ENCODE measurements at regions not wholly inside any gene's neighbourhood (a gene's known extent, or its start where the extent isn't known, plus 50 kb on each side); places are given as distances from the start of the nearest gene placed in this dataset.

DNA sequence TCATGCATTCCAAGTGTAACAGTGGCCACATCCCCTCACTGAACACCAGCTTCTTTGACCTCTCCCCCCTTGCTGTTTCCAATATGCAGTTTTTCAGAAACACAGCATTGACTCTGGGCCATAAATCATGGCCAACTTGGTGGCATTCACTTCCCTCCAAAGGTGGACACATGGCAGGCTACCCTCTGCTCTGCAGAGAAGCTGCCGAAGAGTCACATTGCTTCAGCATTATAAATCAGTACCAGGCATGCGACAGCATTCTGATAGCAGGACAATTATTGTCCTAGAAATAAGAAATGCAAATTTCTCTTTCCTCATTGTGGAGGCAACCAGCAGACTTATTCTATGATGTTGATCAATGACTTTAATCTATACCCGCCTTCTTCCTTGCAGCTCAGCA, 475.4 kb upstream of the GHITM start:
- H3K4me1 ChIP-seq (replicated peaks; ENCODE audit: insufficient read depth) = no peaks in the 10 kb centered on the region
- intact Hi-C loops (cut with micrococcal nuclease; ENCODE audit: unreplicated experiment) = no loop called here
- no peak overlapping the region for H3K4me2 ChIP-seq
- no peaks in the 10 kb centered on the region for H3F3A ChIP-seq (ENCODE audit: insufficient read depth, low read depth)
- no peaks in the 10 kb centered on the region for H3K9me3 ChIP-seq (ENCODE audit: insufficient read depth, low read depth)
- ChIA-PET POLR2A (ENCODE audit: unreplicated experiment) (no interaction called here), CTCF (no interaction called here)
- peaks cover 2% of the 10 kb centered on the region; the same call in 1 of the 2 replicates for H3K9me2 ChIP-seq (ENCODE audit: insufficient read depth)
- no peak overlapping the region for H3K27ac ChIP-seq
- no peak overlapping the region for H2AFZ ChIP-seq
- H3K79me2 ChIP-seq (ENCODE audit: low read depth) = no peaks in the 10 kb centered on the region
- no peaks in the 10 kb centered on the region for H4K20me1 ChIP-seq (ENCODE audit: insufficient read depth)
- no peak overlapping the region for H3K4me3 ChIP-seq
- H3K27me3 ChIP-seq (ENCODE audit: insufficient read depth, low read depth) = no peaks in the 10 kb centered on the region
- no peak for TF ChIP-seq EZH2 (IDR thresholded peaks at IDR 0.05; ENCODE audit: low read depth)
- TF ChIP-seq, protein P1, sequence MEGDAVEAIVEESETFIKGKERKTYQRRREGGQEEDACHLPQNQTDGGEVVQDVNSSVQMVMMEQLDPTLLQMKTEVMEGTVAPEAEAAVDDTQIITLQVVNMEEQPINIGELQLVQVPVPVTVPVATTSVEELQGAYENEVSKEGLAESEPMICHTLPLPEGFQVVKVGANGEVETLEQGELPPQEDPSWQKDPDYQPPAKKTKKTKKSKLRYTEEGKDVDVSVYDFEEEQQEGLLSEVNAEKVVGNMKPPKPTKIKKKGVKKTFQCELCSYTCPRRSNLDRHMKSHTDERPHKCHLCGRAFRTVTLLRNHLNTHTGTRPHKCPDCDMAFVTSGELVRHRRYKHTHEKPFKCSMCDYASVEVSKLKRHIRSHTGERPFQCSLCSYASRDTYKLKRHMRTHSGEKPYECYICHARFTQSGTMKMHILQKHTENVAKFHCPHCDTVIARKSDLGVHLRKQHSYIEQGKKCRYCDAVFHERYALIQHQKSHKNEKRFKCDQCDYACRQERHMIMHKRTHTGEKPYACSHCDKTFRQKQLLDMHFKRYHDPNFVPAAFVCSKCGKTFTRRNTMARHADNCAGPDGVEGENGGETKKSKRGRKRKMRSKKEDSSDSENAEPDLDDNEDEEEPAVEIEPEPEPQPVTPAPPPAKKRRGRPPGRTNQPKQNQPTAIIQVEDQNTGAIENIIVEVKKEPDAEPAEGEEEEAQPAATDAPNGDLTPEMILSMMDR (conservative IDR thresholded peaks at IDR 0.05) = no peak
- no TSS peak for BruUV-seq (replicated peaks)
- H3K36me3 ChIP-seq (ENCODE audit: low read depth) = no peaks in the 10 kb centered on the region
- DNase-seq = no peak

DNA sequence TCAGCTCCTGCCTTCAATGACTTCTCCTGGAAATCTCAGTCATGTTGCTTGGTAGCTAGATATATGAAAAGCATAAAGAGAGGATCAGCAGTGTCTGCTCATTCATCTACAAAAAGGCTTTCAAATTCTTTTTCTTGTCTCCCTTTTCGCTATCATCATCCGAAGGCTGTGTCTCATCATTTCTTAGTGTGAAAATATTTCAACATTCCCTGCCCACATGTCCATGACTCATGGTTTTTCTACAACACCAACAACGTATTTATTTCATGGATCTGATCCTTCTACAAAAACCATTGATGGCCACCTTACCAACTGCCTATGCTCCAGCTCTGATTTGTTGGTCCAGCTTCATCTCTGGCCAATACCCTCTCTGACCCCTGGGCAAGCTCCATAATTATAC, 472.5 kb upstream of the GHITM start:
- ChIA-PET CTCF (no interaction called here), POLR2A (ENCODE audit: unreplicated experiment) (no interaction called here)
- Histone ChIP-seq H3K9me3 (ENCODE audit: insufficient read depth, low read depth) (no peaks in the 10 kb centered on the region), H3K27me3 (ENCODE audit: insufficient read depth, low read depth) (no peaks in the 10 kb centered on the region), H3F3A (ENCODE audit: insufficient read depth, low read depth) (no peaks in the 10 kb centered on the region), H2AFZ (no peak overlapping the region), H3K4me3 (no peak overlapping the region), H3K79me2 (ENCODE audit: low read depth) (no peaks in the 10 kb centered on the region), H3K36me3 (ENCODE audit: low read depth) (no peaks in the 10 kb centered on the region), H4K20me1 (ENCODE audit: insufficient read depth) (no peaks in the 10 kb centered on the region), H3K27ac (no peak overlapping the region), H3K4me2 (no peak overlapping the region), H3K4me1 (replicated peaks; ENCODE audit: insufficient read depth) (no peaks in the 10 kb centered on the region), H3K9me2 (ENCODE audit: insufficient read depth) (no peaks in the 10 kb centered on the region; the same call in 1 of the 2 replicates)
- intact Hi-C loops (cut with micrococcal nuclease; ENCODE audit: unreplicated experiment) = no loop called here
- BruUV-seq (replicated peaks) = no TSS peak
- TF ChIP-seq EZH2 (IDR thresholded peaks at IDR 0.05; ENCODE audit: low read depth) = no peak
- TF ChIP-seq, protein P1 (conservative IDR thresholded peaks at IDR 0.05) = no peak
- DNase-seq = no peak

DNA sequence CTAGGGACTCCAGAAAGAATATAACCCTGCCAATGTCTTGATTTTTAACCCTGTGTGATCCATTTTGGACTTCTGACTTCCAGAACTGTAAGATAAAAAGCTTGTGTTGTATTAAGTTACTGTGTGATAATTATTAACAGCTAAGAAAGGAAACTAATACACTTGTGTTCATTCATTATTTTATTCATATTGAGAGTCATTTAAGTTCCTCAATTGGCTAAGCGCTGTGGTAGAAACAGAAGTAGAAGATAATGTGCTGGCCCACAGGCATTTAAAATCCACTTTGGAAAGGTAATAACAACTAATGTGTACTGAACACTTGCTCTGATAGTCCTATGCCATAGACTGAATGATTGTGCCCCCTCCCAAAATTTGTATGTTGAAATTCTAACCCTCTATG, 471.7 kb upstream of the GHITM start:
- Histone ChIP-seq H3K4me1 (replicated peaks; ENCODE audit: insufficient read depth) (no peaks in the 10 kb centered on the region), H2AFZ (no peak overlapping the region), H3K27me3 (ENCODE audit: insufficient read depth, low read depth) (no peaks in the 10 kb centered on the region), H3F3A (ENCODE audit: insufficient read depth, low read depth) (no peaks in the 10 kb centered on the region), H3K4me2 (no peak overlapping the region), H3K27ac (no peak overlapping the region), H3K79me2 (ENCODE audit: low read depth) (no peaks in the 10 kb centered on the region), H3K9me3 (ENCODE audit: insufficient read depth, low read depth) (no peaks in the 10 kb centered on the region), H3K9me2 (ENCODE audit: insufficient read depth) (no peaks in the 10 kb centered on the region; the same call in 1 of the 2 replicates), H4K20me1 (ENCODE audit: insufficient read depth) (no peaks in the 10 kb centered on the region), H3K36me3 (ENCODE audit: low read depth) (no peaks in the 10 kb centered on the region), H3K4me3 (no peak overlapping the region)
- TF ChIP-seq, protein P1 (conservative IDR thresholded peaks at IDR 0.05) = no peak
- no peak for TF ChIP-seq EZH2 (IDR thresholded peaks at IDR 0.05; ENCODE audit: low read depth)
- DNase-seq = no peak
- intact Hi-C loops (cut with micrococcal nuclease; ENCODE audit: unreplicated experiment) = no loop called here
- ChIA-PET CTCF (interaction anchor here (0.6 kb wide), 1 partner anchor 188 kb away, joined by 3 read pairs; no protein-coding TSS in a partner anchor), POLR2A (ENCODE audit: unreplicated experiment) (no interaction called here)
- BruUV-seq (replicated peaks) = no TSS peak
